GM20000 (cell line): ENCODE measurements at regions not wholly inside any gene's neighbourhood (a gene's known extent, or its start where the extent isn't known, plus 50 kb on each side); places are given as distances from the start of the nearest gene placed in this dataset.

Source experiments
- DNase-seq: peaks from one replicate; pipeline ENCODE4 v3.0.0; 2012; ENCODE audit warnings: low spot score
- TF ChIP-seq, protein P1 (sequence below): IDR thresholded peaks from 2 replicates; pipeline ENCODE4 v1.5.1; 2012; ENCODE audit warnings: mild to moderate bottlenecking, control low read depth; ENCODE audit errors: extremely low read depth, missing control alignments

DNA sequence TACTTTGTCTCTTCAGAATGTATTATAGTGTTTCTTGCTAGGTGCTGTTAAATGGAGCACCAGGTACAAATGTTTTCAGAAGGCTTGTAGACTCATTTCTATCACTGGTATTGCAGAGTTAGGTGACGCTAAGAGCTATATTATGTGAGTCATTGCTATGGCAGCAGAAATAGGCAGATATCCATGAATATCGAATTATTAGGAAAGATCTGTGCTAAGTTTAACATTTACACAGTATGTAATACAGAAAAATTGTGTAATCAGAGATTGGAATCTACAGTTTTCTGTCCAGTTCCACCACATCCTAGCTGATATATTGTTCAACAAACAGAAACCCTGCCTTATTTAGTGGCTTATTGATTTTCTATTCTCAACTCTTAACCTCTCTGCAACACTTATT, 1025.5 kb downstream of the STIM2 start:
- TF ChIP-seq, protein P1, sequence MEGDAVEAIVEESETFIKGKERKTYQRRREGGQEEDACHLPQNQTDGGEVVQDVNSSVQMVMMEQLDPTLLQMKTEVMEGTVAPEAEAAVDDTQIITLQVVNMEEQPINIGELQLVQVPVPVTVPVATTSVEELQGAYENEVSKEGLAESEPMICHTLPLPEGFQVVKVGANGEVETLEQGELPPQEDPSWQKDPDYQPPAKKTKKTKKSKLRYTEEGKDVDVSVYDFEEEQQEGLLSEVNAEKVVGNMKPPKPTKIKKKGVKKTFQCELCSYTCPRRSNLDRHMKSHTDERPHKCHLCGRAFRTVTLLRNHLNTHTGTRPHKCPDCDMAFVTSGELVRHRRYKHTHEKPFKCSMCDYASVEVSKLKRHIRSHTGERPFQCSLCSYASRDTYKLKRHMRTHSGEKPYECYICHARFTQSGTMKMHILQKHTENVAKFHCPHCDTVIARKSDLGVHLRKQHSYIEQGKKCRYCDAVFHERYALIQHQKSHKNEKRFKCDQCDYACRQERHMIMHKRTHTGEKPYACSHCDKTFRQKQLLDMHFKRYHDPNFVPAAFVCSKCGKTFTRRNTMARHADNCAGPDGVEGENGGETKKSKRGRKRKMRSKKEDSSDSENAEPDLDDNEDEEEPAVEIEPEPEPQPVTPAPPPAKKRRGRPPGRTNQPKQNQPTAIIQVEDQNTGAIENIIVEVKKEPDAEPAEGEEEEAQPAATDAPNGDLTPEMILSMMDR = no peak
- no peak for DNase-seq

DNA sequence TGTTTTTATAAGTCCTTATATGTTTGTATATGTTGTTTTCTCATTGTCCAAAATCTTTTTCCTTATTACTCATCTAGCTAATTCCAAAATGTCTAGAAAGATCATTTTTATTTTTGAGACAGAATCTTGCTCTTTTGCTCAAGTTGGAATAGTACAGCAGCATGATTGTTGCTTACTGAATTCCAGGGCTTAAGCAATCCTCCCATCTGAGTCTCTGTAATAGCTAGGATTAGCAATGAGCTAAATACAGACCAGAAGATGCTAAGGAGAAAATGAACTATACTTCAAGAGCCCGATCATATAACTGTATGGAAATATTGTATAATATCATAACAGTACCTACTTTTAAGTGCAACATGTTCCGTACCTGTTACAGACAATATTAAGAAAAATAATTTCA, 1027.0 kb downstream of the STIM2 start:
- no peak for DNase-seq
- TF ChIP-seq, protein P1 = no peak

DNA sequence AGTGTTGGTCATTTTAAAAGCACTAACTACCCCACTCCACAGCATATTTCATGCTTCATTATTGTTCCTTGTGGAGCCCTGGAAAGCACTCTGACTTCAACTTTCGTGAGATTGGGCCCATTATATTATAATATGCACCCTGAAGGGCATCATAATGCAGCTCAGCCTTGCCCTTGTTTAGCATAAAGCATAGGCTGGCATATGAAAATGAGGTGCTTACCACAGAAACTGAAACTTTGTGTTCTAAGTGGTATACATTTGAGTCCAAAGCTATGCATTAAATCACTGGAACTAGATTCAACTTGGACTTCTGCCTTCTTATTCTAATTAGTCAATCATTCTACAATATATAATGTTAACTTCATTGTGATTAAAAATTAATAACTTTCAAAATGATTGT, 1027.9 kb downstream of the STIM2 start:
- TF ChIP-seq, protein P1 = no peak
- no peak for DNase-seq

DNA sequence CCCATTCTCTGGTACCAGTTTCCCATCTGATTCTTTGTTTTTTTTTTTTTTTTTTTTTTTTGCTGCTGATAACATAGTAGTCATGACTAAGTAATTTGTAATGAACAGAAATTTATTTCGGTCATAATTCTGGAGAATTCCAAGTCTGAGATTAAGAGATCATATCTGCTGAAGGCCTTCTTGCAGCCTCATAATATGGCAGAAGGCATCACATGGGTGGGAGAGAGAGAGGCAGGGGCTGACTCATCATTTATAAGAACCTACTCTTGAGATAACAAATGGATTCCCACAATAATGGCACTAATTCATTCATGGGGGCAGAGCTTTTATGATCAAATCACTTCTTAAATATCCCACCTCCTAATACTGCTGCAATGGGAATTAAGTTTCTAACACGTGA, 1034.3 kb downstream of the STIM2 start:
- TF ChIP-seq, protein P1 = no peak
- no peak for DNase-seq

DNA sequence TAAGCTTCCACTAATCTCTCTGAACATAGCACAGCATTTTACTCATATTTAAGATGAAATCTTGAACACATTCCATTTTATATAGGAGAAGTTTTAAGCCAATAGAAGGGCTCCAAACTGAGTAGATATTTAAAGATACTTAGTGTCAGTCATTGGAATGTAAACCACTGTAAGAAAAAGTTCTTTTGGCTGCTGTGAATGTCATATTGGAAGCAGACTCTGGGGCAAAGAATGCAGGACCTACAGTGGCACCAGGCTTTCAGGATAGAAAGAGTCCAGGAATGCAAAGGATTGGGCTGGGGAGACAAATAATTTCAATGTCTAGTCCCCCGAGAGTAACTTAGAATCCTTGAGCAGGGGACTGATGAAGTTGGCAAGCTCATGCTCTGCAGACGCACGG, 1047.7 kb downstream of the STIM2 start:
- no peak for DNase-seq
- TF ChIP-seq, protein P1 = no peak

DNA sequence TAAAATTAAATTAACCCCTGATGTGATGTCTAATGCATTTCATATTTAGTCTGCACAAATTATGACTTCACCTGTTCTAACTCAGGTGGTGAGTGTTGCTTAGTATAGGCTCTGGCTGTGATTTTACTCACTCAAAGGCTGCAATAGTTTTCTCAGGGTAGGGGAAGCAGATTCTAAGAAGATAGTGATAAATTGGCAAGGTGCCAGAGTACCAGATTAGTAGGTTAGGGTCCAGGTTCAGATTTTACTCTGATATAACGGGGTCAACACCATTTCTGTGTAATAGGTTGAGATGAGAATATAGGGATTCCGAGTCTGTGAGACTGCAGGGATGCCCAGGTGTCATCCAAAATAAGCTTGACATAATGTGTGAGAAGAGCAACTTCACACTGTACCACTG, 1049.6 kb downstream of the STIM2 start:
- no peak for DNase-seq
- TF ChIP-seq, protein P1 = no peak

GRCh38 chr4:27911047-27911446, 1050.4 kb downstream of the STIM2 start:
- no peak for DNase-seq
- TF ChIP-seq, protein P1 = no peak

DNA sequence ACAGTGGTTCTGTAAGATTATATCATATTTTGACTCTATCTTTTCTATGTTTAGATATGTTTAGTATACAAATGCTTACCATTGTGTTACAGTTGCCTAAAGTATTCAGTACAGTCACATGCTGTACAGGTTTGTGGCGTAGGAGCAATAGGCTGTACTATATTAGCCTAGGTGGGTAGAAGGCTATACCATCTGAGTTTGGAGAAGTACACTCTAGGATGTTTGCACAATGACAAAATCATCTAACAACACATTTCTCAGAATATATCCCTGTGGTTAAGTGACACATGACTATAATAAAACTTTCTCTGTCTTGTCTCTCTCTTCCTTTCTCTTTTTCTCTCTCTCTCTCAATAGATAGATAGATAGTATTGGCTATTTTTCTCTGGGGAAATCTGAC, 1053.1 kb downstream of the STIM2 start:
- TF ChIP-seq, protein P1 = no peak
- no peak for DNase-seq
